Iris pigment epithelial cell (primary cell): ENCODE measurements at regions not wholly inside any gene's neighbourhood (a gene's known extent, or its start where the extent isn't known, plus 50 kb on each side); places are given as distances from the start of the nearest gene placed in this dataset.
A peak's percentile ranks its signal among the peaks of the same experiment; 100 is the strongest.

Source experiments
- DNase-seq: peaks from one replicate; pipeline ENCODE4 v3.0.0-alpha.2; 2011; ENCODE audit warnings: low read depth

GRCh38 chr2:215598376-215598975 lies 162.6 kb upstream of the FN1 start:
- DNase-seq = peak; percentile 87

GRCh38 chr2:215597577-215597976 lies 161.7 kb upstream of the FN1 start:
- no peak for DNase-seq

GRCh38 chr2:215594766-215595165 lies 158.9 kb upstream of the FN1 start:
- DNase-seq = peak; percentile 76

- DNase-seq = no peak
These were observed 154.3 kb upstream of the FN1 start for GRCh38 chr2:215590010-215590745.

GRCh38 chr2:215583881-215584280 lies 148.0 kb upstream of the FN1 start:
- no peak for DNase-seq

GRCh38 chr2:215579809-215580208 lies 143.9 kb upstream of the FN1 start:
- DNase-seq = peak; percentile 98

GRCh38 chr2:215577356-215577755 lies 141.5 kb upstream of the FN1 start:
- DNase-seq = peak; percentile 55

GRCh38 chr2:215576572-215576971 lies 140.7 kb upstream of the FN1 start:
- no peak for DNase-seq

GRCh38 chr2:215573496-215573895 lies 137.6 kb upstream of the FN1 start:
- DNase-seq = no peak

- no peak for DNase-seq
These were observed 136.5 kb upstream of the FN1 start for GRCh38 chr2:215572341-215572848.

GRCh38 chr2:215571689-215572088 lies 135.8 kb upstream of the FN1 start:
- no peak for DNase-seq

GRCh38 chr2:215567504-215567903 lies 131.6 kb upstream of the FN1 start:
- DNase-seq = no peak

GRCh38 chr2:215565897-215566296 lies 130.0 kb upstream of the FN1 start:
- DNase-seq = peak; percentile 17

GRCh38 chr2:215557701-215558100 lies 121.8 kb upstream of the FN1 start:
- DNase-seq = no peak

- peak; percentile 82 for DNase-seq
These were observed 121.1 kb upstream of the FN1 start for GRCh38 chr2:215556979-215557378.

GRCh38 chr2:215554689-215555498 lies 119.0 kb upstream of the FN1 start:
- DNase-seq = peak; percentile 74

GRCh38 chr2:215553946-215554345 lies 118.1 kb upstream of the FN1 start:
- DNase-seq = no peak

GRCh38 chr2:215552144-215552580 lies 116.3 kb upstream of the FN1 start:
- no peak for DNase-seq

- no peak for DNase-seq
These were observed 114.5 kb upstream of the FN1 start for GRCh38 chr2:215550331-215550730.

- peak; percentile 70 for DNase-seq
These were observed 112.8 kb upstream of the FN1 start for GRCh38 chr2:215548714-215549113.

GRCh38 chr2:215542690-215543089 lies 106.8 kb upstream of the FN1 start:
- peak; percentile 43 for DNase-seq

GRCh38 chr2:215540658-215541057 lies 104.8 kb upstream of the FN1 start:
- peak; percentile 94 for DNase-seq

- DNase-seq = no peak
These were observed 101.7 kb upstream of the FN1 start for GRCh38 chr2:215537611-215538010.
